GM19372 (cell line): ENCODE measurements at regions not wholly inside any gene's neighbourhood (a gene's known extent, or its start where the extent isn't known, plus 50 kb on each side); places are given as distances from the start of the nearest gene placed in this dataset.

Experiments used
- ATAC-seq: cut with Tn5 transposase; IDR thresholded peaks from one replicate; pipeline ENCODE4 v1.9.1; 2021; ENCODE audit warnings: mild to moderate bottlenecking, low read depth, moderate library complexity; ENCODE audit not compliant: unreplicated experiment

- ATAC-seq, result no peak
Measured at GRCh38 chr13:75932636-75933035, 296.5 kb downstream of the LMO7 start.

GRCh38 chr13:75931116-75931515 lies 295.0 kb downstream of the LMO7 start:
- ATAC-seq, result no peak

- ATAC-seq, result no peak
Measured at GRCh38 chr13:75929076-75929475, 292.9 kb downstream of the LMO7 start.

GRCh38 chr13:75927183-75927669 lies 291.1 kb downstream of the LMO7 start:
- ATAC-seq, result no peak

GRCh38 chr13:75920536-75920935 lies 284.4 kb downstream of the LMO7 start:
- no peak for ATAC-seq

- ATAC-seq, result no peak
Measured at GRCh38 chr13:75919660-75920199, 283.6 kb downstream of the LMO7 start.

- ATAC-seq, result no peak
Measured at GRCh38 chr13:75915066-75915465, 278.9 kb downstream of the LMO7 start.

- ATAC-seq, result no peak
Measured at GRCh38 chr13:75913925-75914324, 277.8 kb downstream of the LMO7 start.

- no peak for ATAC-seq
Measured at GRCh38 chr13:75910591-75910990, 274.5 kb downstream of the LMO7 start.
